ENCODE measurements at regions not wholly inside any gene's neighbourhood (a gene's known extent, or its start where the extent isn't known, plus 50 kb on each side); places are given as distances from the start of the nearest gene placed in this dataset.

- WGBS, 2 donors = 62 to 66% methylated on average over 8 of the region's 8 CpGs
- intact Hi-C loops (cut with DNase I) = no loop called here
- peak in 3 of 4 donors; percentile 14 to 33 (median 31) for DNase-seq
- H3K36me3 ChIP-seq (replicated peaks in 1 of 2; ENCODE audit: insufficient read depth in 1 of 2, low read depth in 2 of 2) = no peaks in the 10 kb centered on the region
- TF ChIP-seq, protein P1, sequence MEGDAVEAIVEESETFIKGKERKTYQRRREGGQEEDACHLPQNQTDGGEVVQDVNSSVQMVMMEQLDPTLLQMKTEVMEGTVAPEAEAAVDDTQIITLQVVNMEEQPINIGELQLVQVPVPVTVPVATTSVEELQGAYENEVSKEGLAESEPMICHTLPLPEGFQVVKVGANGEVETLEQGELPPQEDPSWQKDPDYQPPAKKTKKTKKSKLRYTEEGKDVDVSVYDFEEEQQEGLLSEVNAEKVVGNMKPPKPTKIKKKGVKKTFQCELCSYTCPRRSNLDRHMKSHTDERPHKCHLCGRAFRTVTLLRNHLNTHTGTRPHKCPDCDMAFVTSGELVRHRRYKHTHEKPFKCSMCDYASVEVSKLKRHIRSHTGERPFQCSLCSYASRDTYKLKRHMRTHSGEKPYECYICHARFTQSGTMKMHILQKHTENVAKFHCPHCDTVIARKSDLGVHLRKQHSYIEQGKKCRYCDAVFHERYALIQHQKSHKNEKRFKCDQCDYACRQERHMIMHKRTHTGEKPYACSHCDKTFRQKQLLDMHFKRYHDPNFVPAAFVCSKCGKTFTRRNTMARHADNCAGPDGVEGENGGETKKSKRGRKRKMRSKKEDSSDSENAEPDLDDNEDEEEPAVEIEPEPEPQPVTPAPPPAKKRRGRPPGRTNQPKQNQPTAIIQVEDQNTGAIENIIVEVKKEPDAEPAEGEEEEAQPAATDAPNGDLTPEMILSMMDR (IDR thresholded peaks at IDR 0.05) = no peak
- no peak for TF ChIP-seq POLR2A (IDR thresholded peaks at IDR 0.05)
- H3K27me3 ChIP-seq = no peaks in the 10 kb centered on the region
- H3K9me3 ChIP-seq = no peaks in the 10 kb centered on the region
- H3K27ac ChIP-seq = peak overlapping the region in 3 of 4 donors; percentile 38 to 63 (median 60)
- peak; percentile 52 for ATAC-seq
- H3K4me1 ChIP-seq = peaks cover 19% of the 10 kb centered on the region
- H3K4me3 ChIP-seq = no peak overlapping the region
These were observed 69.8 kb downstream of the HES1 start for GRCh38 chr3:194205675-194206133.

GRCh38 chr3:194206320-194206719, 70.4 kb downstream of the HES1 start:
- Histone ChIP-seq H3K4me1 (peaks cover 18% of the 10 kb centered on the region), H3K4me3 (no peak overlapping the region), H3K36me3 (replicated peaks in 1 of 2; ENCODE audit: insufficient read depth in 1 of 2, low read depth in 2 of 2) (no peaks in the 10 kb centered on the region), H3K27me3 (no peaks in the 10 kb centered on the region), H3K27ac (peak overlapping the region in 3 of 4 donors; percentile 38 to 63 (median 60)), H3K9me3 (no peaks in the 10 kb centered on the region)
- 31% methylated on average over 10 of the region's 10 CpGs for WGBS, 2 donors
- TF ChIP-seq POLR2A (IDR thresholded peaks at IDR 0.05) = no peak
- TF ChIP-seq, protein P1 (IDR thresholded peaks at IDR 0.05) = no peak
- ATAC-seq (peak; percentile 73), DNase-seq (peak; percentile 41 to 62 (median 58))
- intact Hi-C loops (cut with DNase I) = no loop called here

DNA sequence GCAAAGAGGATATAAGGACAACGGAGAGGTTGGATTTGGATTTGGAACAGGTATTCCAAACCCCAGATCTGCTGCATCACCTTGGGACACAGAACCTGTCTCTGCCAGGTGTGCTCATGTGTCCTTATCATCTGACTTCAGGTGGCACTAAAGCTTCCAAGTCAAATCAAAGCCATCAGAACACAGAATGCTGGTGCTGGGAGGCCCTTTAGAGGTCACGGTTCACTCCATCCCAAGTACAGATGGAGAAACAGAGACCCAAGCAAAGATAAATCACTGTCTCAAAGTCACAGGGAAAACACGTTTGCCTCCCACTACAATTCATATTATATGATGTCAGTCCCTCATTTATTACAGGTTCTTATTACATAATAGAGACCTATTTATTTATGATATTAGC, 72.8 kb downstream of the HES1 start:
- WGBS, 2 donors = 47 to 59% methylated on average over 3 of the region's 3 CpGs
- intact Hi-C loops (cut with DNase I) = no loop called here
- TF ChIP-seq, protein P1 (IDR thresholded peaks at IDR 0.05) = no peak
- TF ChIP-seq POLR2A (IDR thresholded peaks at IDR 0.05) = no peak
- no peaks in the 10 kb centered on the region for H3K9me3 ChIP-seq
- no peak for ATAC-seq
- no peaks in the 10 kb centered on the region for H3K36me3 ChIP-seq (replicated peaks in 1 of 2; ENCODE audit: insufficient read depth in 1 of 2, low read depth in 2 of 2)
- peaks cover 29% of the 10 kb centered on the region for H3K4me1 ChIP-seq
- no peak for DNase-seq
- no peak overlapping the region for H3K27ac ChIP-seq
- no peaks in the 10 kb centered on the region for H3K27me3 ChIP-seq
- no peak overlapping the region for H3K4me3 ChIP-seq

DNA sequence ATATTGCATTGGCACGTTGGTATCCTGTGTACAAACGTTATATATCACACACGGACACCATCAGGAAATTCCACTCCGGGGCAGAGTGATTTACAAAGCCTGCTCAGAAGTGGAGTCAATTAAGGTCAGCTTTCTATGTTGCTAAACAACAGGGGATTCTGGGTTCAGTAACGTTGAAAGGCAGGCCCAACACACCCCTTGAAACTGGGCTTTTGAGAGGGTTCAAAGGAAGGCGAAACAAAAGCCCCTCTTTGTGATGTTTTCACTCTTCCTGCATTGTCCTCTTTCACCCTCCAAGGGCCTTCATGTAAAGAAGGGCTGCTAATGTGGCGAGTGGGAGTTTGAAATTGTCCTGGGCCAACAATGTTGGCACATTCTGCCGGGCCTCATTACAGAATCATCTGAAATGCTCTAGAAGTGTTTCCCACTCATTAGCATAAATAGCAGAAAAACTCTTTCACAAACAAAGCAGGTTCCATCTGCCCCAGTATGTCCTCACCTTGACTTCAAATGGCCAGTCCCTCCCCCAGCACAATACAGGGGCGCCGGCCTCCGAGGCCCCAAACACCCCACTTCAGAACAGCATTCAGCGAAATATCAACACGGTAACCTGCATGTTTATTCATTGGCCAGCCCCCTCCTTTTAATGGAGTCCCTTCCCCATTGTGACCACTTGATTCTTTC, 76.4 kb downstream of the HES1 start:
- peak; percentile 4 for ATAC-seq
- no peaks in the 10 kb centered on the region for H3K27me3 ChIP-seq
- H3K27ac ChIP-seq = peak overlapping the region in 3 of 4 donors; percentile 3 to 32 (median 17)
- H3K4me3 ChIP-seq = no peak overlapping the region
- H3K36me3 ChIP-seq (replicated peaks in 1 of 2; ENCODE audit: insufficient read depth in 1 of 2, low read depth in 2 of 2) = no peaks in the 10 kb centered on the region
- H3K4me1 ChIP-seq = peaks cover 13% of the 10 kb centered on the region
- no peaks in the 10 kb centered on the region for H3K9me3 ChIP-seq
- intact Hi-C loops (cut with DNase I) = no loop called here
- no peak for DNase-seq
- WGBS, 2 donors = 60 to 67% methylated on average over 13 of the region's 13 CpGs
- TF ChIP-seq POLR2A (IDR thresholded peaks at IDR 0.05) = no peak
- TF ChIP-seq, protein P1 (IDR thresholded peaks at IDR 0.05) = no peak

Data from body of pancreas (tissue), 4 donors.